Gastrocnemius medialis (tissue), 4 donors: ENCODE measurements at regions not wholly inside any gene's neighbourhood (a gene's known extent, or its start where the extent isn't known, plus 50 kb on each side); places are given as distances from the start of the nearest gene placed in this dataset.

ENCODE experiments used
- CTCF ChIP-seq, 5 experiments: fragments of 450-650 bp in 3 of 5; fragments of 200-600 bp in 2 of 5; sonication (generic) in 2 of 5; IDR thresholded peaks in 4 of 5; conservative IDR thresholded peaks in 1 of 5; 1 replicate in 4 of 5; 2 replicates in 1 of 5; pipeline ENCODE4 v1.5.1; 2016 to 2019; ENCODE audit warnings: antibody characterized with exemption in 5 of 5, mild to moderate bottlenecking in 3 of 5, moderate library complexity in 3 of 5
- POLR2A ChIP-seq, 2 donors: fragments of 450-650 bp; IDR thresholded peaks; one replicate each; pipeline ENCODE4 v1.6.1; 2017; ENCODE audit warnings: antibody characterized with exemption in 2 of 2, mild to moderate bottlenecking in 2 of 2, moderate library complexity in 2 of 2

DNA sequence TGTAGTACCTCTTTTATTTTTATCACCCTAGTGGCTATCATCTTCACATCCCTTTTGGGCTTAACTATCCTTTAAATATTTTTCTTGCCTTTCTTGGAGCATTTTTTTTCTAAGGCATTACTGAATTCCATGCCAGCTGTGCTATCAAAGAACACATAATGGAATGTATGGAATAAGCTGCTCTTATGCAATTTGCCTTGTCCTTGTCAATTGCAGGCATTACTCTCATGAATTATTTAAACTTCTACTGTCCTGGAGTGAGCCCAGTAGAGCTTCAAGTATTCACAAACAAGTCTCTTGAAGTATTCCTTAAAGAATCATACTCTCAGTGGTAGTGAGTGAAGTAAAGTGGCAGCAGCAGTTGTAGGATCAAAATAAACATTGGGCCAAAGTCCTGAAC, 144.6 kb upstream of the IGFBP7 start:
- TF ChIP-seq POLR2A (IDR thresholded peaks at IDR 0.05) (no peak), CTCF (IDR thresholded peaks at IDR 0.05 in 4 of 5, conservative IDR thresholded peaks at IDR 0.05 in 1 of 5) (no peak)
